ENCODE measurements at regions not wholly inside any gene's neighbourhood (a gene's known extent, or its start where the extent isn't known, plus 50 kb on each side); places are given as distances from the start of the nearest gene placed in this dataset.

- TF ChIP-seq POLR2AphosphoS5 (IDR thresholded peaks at IDR 0.05) = no peak
- TF ChIP-seq, protein P1, sequence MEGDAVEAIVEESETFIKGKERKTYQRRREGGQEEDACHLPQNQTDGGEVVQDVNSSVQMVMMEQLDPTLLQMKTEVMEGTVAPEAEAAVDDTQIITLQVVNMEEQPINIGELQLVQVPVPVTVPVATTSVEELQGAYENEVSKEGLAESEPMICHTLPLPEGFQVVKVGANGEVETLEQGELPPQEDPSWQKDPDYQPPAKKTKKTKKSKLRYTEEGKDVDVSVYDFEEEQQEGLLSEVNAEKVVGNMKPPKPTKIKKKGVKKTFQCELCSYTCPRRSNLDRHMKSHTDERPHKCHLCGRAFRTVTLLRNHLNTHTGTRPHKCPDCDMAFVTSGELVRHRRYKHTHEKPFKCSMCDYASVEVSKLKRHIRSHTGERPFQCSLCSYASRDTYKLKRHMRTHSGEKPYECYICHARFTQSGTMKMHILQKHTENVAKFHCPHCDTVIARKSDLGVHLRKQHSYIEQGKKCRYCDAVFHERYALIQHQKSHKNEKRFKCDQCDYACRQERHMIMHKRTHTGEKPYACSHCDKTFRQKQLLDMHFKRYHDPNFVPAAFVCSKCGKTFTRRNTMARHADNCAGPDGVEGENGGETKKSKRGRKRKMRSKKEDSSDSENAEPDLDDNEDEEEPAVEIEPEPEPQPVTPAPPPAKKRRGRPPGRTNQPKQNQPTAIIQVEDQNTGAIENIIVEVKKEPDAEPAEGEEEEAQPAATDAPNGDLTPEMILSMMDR (IDR thresholded peaks at IDR 0.05) = no peak
These were observed 256.9 kb downstream of the PLK2 start for GRCh38 chr5:58202941-58203444.
